OCI-LY1 (cell line): ENCODE measurements at regions not wholly inside any gene's neighbourhood (a gene's known extent, or its start where the extent isn't known, plus 50 kb on each side); places are given as distances from the start of the nearest gene placed in this dataset.

ENCODE experiments used
- H2AFZ ChIP-seq: fragments of 200-600 bp; sonication (generic), shearing (Covaris generic); 2 replicates; pipeline ENCODE4 v1.6.0; 2014; ENCODE audit warnings: antibody characterized with exemption, mild to moderate bottlenecking, low read length
- H3F3A ChIP-seq: fragments of 200-600 bp; sonication (generic), shearing (Covaris generic); 2 replicates; pipeline ENCODE4 v1.6.0; 2014; ENCODE audit warnings: mild to moderate bottlenecking, antibody characterized with exemption, low read length, moderate library complexity; ENCODE audit not compliant: insufficient read depth
- H3K27ac ChIP-seq: fragments of 200-600 bp; sonication (generic); 2 replicates; pipeline ENCODE4 v1.5.1; 2014; ENCODE audit warnings: low read length, mixed run types, mild to moderate bottlenecking, low read depth; ENCODE audit not compliant: poor library complexity, severe bottlenecking
- H3K27me3 ChIP-seq: fragments of 200-600 bp; sonication (generic); 2 replicates; pipeline ENCODE4 v1.6.0; 2014; ENCODE audit warnings: antibody characterized with exemption, mild to moderate bottlenecking, low read length, moderate library complexity; ENCODE audit not compliant: insufficient read depth
- H3K36me3 ChIP-seq: fragments of 200-600 bp; sonication (generic); 2 replicates; pipeline ENCODE4 v1.6.1; 2014; ENCODE audit warnings: mild to moderate bottlenecking, antibody characterized with exemption, low read length, moderate library complexity, mixed read lengths; ENCODE audit not compliant: insufficient read depth
- H3K4me1 ChIP-seq: fragments of 200-600 bp; sonication (generic); 2 replicates; pipeline ENCODE4 v1.5.1; 2014; ENCODE audit warnings: mild to moderate bottlenecking, low read length, moderate library complexity; ENCODE audit not compliant: insufficient read depth, severe bottlenecking
- H3K4me2 ChIP-seq: fragments of 200-600 bp; sonication (generic), shearing (Covaris generic); 2 replicates; pipeline ENCODE4 v1.6.1; 2014; ENCODE audit warnings: low read length
- H3K4me3 ChIP-seq: fragments of 200-600 bp; sonication (generic); 2 replicates; pipeline ENCODE4 v1.5.1; 2014; ENCODE audit warnings: low read length, low read depth, mild to moderate bottlenecking, mixed read lengths; ENCODE audit not compliant: poor library complexity, severe bottlenecking
- H3K79me2 ChIP-seq: fragments of 200-600 bp; shearing (Covaris generic); 2 replicates; pipeline ENCODE4 v1.6.1; 2016; ENCODE audit warnings: mixed run types, low read length, mixed read lengths; ENCODE audit not compliant: insufficient read depth
- H3K9ac ChIP-seq: fragments of 200-600 bp; sonication (generic), shearing (Covaris generic); 2 replicates; pipeline ENCODE4 v1.6.1; 2014; ENCODE audit warnings: mild to moderate bottlenecking, low read length, mixed read lengths
- H3K9me2 ChIP-seq: fragments of 200-600 bp; sonication (generic), shearing (Covaris generic); 2 replicates; pipeline ENCODE4 v1.6.1; 2014; ENCODE audit warnings: low read depth, mild to moderate bottlenecking, low read length, mixed read lengths
- H3K9me3 ChIP-seq: fragments of 200-600 bp; shearing (Covaris generic); 2 replicates; pipeline ENCODE4 v1.6.1; 2014; ENCODE audit warnings: low read length, mixed read lengths
- H4K20me1 ChIP-seq: fragments of 200-600 bp; sonication (generic), shearing (Covaris generic); 2 replicates; pipeline ENCODE4 v1.6.0; 2016; ENCODE audit warnings: mild to moderate bottlenecking, low read length; ENCODE audit not compliant: insufficient read depth
- CTCF ChIP-seq: fragments of 200-600 bp; sonication (generic), shearing (Covaris generic); IDR thresholded peaks from 2 replicates; pipeline ENCODE4 v1.5.1; 2017; ENCODE audit warnings: mild to moderate bottlenecking, antibody characterized with exemption, low read length, moderate library complexity, mixed read lengths
- EZH2 ChIP-seq: fragments of 200-600 bp; sonication (generic), shearing (Covaris generic); IDR thresholded peaks from 2 replicates; pipeline ENCODE4 v1.8.0; 2017; ENCODE audit warnings: borderline replicate concordance, mixed run types, mild to moderate bottlenecking, antibody characterized with exemption, low read length, moderate library complexity, mixed read lengths

GRCh38 chr2:176628438-176628837 lies 359.2 kb downstream of the MTX2 start:
- Histone ChIP-seq H3K9me2 (no peaks in the 10 kb centered on the region), H2AFZ (no peak overlapping the region), H3K4me1 (no peaks in the 10 kb centered on the region), H3K9ac (no peak overlapping the region), H3K27me3 (no peaks in the 10 kb centered on the region), H4K20me1 (no peaks in the 10 kb centered on the region), H3K27ac (no peak overlapping the region), H3K9me3 (no peaks in the 10 kb centered on the region), H3K79me2 (no peaks in the 10 kb centered on the region), H3F3A (no peaks in the 10 kb centered on the region), H3K36me3 (no peaks in the 10 kb centered on the region), H3K4me3 (no peak overlapping the region), H3K4me2 (no peak overlapping the region)
- TF ChIP-seq EZH2 (no peak), CTCF (no peak)

GRCh38 chr2:176633754-176634153 lies 364.5 kb downstream of the MTX2 start:
- H3K9me2 ChIP-seq: no peaks in the 10 kb centered on the region
- H3K27me3 ChIP-seq: no peaks in the 10 kb centered on the region
- no peak overlapping the region for H3K4me3 ChIP-seq

GRCh38 chr2:176636401-176636800 lies 367.2 kb downstream of the MTX2 start:
- no peak overlapping the region for H2AFZ ChIP-seq
- no peaks in the 10 kb centered on the region for H3K27me3 ChIP-seq
- H3K79me2 ChIP-seq: no peaks in the 10 kb centered on the region
- H3K4me3 ChIP-seq: no peak overlapping the region
- H4K20me1 ChIP-seq: no peaks in the 10 kb centered on the region
- no peak overlapping the region for H3K4me2 ChIP-seq
- H3K36me3 ChIP-seq: no peaks in the 10 kb centered on the region
- no peaks in the 10 kb centered on the region for H3K9me2 ChIP-seq
- H3K9ac ChIP-seq: no peak overlapping the region
- no peaks in the 10 kb centered on the region for H3K4me1 ChIP-seq
- H3K9me3 ChIP-seq: no peaks in the 10 kb centered on the region
- TF ChIP-seq CTCF (no peak), EZH2 (no peak)
- no peak overlapping the region for H3K27ac ChIP-seq
- H3F3A ChIP-seq: no peaks in the 10 kb centered on the region

More at GRCh38 chr2:176633754-176634153, 364.5 kb downstream of the MTX2 start:
- Histone ChIP-seq H2AFZ (no peak overlapping the region), H3K4me2 (no peak overlapping the region), H3K79me2 (no peaks in the 10 kb centered on the region), H3K36me3 (no peaks in the 10 kb centered on the region), H3K9me3 (no peaks in the 10 kb centered on the region), H3F3A (no peaks in the 10 kb centered on the region), H3K9ac (no peak overlapping the region), H3K4me1 (no peaks in the 10 kb centered on the region), H4K20me1 (no peaks in the 10 kb centered on the region), H3K27ac (no peak overlapping the region)
- TF ChIP-seq EZH2 (no peak), CTCF (no peak)

GRCh38 chr2:176637142-176637485 lies 367.9 kb downstream of the MTX2 start:
- Histone ChIP-seq H3F3A (no peaks in the 10 kb centered on the region), H3K9me3 (no peaks in the 10 kb centered on the region), H3K27ac (no peak overlapping the region), H3K9me2 (no peaks in the 10 kb centered on the region), H3K79me2 (no peaks in the 10 kb centered on the region), H4K20me1 (no peaks in the 10 kb centered on the region), H2AFZ (no peak overlapping the region), H3K4me3 (no peak overlapping the region), H3K4me2 (no peak overlapping the region), H3K36me3 (no peaks in the 10 kb centered on the region), H3K4me1 (no peaks in the 10 kb centered on the region), H3K27me3 (no peaks in the 10 kb centered on the region), H3K9ac (no peak overlapping the region)
- no peak for TF ChIP-seq EZH2
- no peak for TF ChIP-seq CTCF
